NCI-H2227 (cell line): ENCODE measurements at regions not wholly inside any gene's neighbourhood (a gene's known extent, or its start where the extent isn't known, plus 50 kb on each side); places are given as distances from the start of the nearest gene placed in this dataset.
"Not testable (repeated sequence)": the region's sequence is repeated elsewhere in the genome, so short reads cannot be mapped to it uniquely, and the experiment has no call there.

ENCODE experiments used
- DNase-seq: peaks from one replicate; lab custom pipeline; 2025; ENCODE audit not compliant: unreplicated experiment; lab: John Stamatoyannopoulos, UW

DNA sequence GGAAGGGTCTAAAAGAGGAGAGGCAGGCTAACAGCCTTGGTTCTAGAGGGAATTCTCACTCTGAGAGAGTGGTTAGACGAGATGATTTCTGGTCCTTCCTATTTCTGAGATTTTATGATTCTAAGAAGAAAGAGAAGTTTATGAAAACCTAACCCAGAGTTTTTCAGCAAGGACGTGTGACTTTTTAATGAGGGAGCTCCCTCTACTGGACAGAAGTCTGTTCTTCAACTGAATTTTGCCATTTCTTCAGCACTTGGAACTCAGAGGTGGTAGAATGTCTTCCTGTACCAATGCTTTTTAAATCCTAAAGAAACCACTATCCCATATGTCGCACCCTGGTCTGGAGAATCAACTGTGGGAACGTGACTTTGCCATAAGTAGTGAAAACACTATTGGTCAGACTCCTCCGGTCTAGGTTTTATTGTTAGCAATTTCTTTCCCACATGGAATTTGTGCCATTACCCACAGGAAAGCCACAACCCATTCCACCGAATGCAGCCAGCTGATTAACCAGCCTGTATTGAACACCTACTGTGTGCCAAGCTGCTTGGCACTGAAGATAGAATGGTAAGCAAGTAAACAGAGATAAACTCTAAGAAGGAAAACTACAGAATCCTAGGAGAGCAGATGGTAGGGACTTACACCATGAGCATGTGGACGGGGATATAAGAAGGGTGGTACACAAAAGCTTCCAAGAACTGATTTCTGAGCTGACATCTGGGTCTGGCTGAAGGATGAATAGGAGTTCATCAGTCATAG lies 199.5 kb upstream of the LMCD1 start:
- no peak for DNase-seq

DNA sequence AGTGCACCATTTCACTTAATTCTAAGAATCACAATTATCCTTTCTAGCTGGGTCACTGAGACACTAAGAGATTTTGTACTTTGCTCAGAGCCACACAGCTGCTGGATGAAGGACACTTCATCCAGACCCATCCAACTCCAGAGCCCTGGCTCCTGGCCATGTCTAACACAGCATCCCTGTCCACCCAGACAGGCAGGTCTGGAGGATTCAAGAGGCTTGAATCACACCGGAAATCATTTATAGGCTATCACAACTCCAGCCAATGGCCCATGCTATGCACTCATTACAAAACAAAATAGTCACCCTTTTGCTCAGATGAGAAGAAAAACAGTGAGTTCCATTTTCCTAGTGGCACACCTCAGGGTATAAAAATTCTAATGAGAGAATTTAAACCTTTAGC lies 198.2 kb upstream of the LMCD1 start:
- no peak for DNase-seq

DNA sequence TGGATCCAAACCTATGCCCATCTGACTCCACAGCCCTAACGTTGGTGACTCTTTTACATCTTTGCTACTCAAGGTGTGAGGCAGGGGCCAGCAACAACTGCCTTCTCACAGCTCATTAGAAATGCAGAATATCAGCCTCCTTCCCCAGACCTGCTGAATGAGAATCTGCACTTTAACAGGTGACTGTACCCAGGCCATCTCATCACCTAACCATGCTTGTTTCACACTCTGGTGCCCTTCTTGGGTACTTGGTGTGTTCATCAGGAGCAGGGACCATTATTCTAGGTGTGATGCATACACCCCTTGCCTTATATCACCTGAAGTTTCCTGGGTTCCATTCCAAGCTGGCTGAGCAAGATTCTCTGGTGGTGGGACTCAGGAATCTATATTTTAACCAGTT lies 196.3 kb upstream of the LMCD1 start:
- DNase-seq: no peak

DNA sequence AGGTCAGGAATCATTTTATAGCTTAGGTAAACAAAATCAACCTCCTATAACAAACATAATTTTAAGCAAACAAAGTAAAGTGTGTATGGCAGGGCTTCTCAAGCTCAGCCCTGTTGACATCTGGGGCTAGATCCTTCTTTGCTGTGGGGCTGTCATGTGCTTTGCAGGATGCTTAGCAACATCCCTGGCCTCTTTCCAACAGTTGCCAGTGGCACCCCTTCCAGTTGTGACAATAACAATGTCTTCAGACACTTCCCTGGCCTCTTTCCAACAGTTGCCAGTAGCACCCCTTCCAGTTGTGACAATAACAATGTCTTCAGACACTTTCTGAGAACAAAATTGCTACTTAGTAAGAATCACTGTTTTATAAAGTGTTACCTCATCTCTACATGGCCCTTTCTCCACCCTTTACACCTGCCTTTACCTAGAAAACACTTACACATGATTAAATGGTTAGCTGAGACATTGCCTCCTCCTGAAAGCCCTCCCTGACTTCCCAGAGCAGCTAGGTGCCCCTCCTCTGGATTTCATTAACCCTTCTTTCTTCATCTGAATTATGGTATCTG lies 194.0 kb upstream of the LMCD1 start:
- no peak for DNase-seq

GRCh38 chr3:8311321-8311720 lies 190.3 kb upstream of the LMCD1 start:
- DNase-seq: no peak

GRCh38 chr3:8312685-8313084 lies 188.9 kb upstream of the LMCD1 start:
- DNase-seq: no peak

- no peak for DNase-seq
Measured at GRCh38 chr3:8313560-8314267, 187.9 kb upstream of the LMCD1 start.

- not testable (repeated sequence) for DNase-seq
Measured at GRCh38 chr3:8315526-8315925, 186.1 kb upstream of the LMCD1 start.

GRCh38 chr3:8317661-8318649 lies 183.7 kb upstream of the LMCD1 start:
- DNase-seq: no peak

GRCh38 chr3:8319935-8320634 lies 181.5 kb upstream of the LMCD1 start:
- DNase-seq: no peak

DNA sequence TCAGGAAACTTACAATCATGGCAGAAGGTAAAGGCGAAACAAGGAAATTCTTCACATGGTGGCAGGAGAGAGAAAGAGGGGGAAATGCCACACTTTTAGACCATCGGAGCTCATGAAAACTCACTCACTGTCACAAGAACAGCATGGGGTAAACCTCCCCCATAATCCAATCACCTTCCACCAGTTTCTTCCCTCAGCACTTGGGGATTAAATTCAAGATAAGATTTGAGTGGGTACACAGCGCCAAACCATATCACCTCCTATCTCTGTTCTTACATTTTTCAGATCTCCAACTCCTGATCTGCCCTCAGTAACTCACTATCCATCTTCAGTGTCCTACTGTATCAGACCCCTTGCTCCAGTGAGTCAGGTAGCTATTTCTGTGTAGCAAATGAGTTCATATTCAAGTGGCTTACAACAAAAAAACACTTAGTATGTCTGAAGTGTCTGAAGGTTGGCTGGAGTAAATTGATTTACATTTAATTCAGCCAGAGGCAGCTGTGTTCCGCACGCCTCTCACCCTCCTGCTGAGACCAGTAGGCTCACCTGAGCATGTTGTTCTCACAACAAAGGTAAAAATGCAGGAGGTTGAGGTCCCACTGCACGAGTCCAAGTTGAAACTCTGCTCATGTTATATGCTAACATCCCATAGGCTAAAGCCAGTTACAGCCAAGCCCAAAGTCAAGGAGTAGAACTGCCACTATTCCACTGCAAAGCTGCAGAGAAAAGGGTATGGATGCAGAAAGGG lies 180.7 kb upstream of the LMCD1 start:
- no peak for DNase-seq

DNA sequence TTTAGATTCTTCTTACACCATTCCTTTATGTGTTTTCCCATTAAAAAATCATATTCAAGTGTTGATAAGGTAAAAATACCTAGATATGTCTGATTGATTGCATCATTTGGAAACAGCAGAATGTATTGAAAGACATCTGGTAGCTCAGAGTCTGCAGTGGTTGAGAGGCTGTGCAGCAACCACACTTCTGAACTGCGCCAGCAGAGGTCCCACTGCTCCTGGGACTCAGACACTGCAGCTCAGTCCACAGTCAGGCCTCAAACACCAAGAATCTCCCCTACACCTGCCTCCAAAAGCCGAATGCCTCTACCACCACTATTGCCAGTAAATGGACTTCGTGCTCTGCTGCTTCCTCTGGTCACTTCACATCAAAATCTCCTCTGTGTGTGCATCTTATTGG lies 176.9 kb upstream of the LMCD1 start:
- DNase-seq: no peak

DNA sequence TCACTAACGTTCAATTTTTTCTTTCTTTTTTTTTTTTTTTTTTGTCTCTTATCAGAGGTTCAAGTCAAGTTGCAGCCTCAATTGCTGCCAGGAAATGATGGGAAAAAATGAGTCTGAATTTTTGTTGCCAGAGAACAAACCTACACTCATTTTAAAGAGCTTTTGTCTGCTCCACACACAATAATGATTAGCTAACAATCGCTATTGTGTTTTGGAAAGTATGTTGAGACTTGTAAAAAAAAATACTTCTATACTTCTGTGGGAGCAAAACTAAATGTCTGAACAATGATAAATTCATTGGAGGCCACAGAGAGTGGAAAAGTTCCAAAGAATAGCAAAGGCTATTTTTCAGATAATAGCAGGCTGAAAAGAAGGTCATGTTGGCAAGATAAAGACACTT lies 176.3 kb upstream of the LMCD1 start:
- no peak for DNase-seq

DNA sequence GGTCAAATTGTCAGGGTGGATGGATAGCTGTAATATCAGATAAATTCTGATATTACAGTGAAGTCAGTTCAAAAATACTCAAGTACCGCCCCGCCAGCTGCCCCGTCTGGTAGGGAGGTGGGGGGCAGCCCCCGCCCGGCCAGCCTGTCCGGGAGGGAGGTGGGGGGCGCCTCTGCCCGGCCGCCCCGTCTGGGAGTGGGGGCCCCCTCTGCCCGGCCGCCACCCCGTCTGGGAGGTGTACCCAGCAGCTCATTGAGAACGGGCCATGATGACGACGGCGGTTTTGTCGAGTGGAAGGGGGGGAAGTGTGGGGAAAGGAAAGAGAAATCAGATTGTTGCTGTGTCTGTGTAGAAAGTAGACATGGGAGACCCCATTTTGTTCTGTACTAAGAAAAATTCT lies 175.8 kb upstream of the LMCD1 start:
- not testable (repeated sequence) for DNase-seq

- no peak for DNase-seq
Measured at GRCh38 chr3:8327739-8328138, 173.9 kb upstream of the LMCD1 start.

DNA sequence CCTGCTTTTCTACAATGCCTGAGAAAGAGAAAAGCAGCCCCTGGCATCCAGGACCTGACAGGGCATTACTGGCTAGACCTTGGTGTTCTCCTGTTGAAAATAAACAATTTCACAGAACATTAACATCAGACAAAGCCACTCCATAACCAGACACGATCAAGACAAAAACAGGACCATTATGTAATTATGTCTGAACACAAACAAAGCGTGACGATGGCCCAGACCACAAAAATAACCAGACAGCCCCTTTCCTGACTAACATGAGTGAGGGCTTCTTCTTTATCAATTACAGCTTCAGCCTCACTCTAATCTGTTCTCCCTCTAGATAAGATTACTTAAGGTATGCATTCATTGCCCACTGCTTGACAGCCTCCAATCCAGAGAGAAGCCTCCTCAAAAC lies 172.7 kb upstream of the LMCD1 start:
- no peak for DNase-seq

DNA sequence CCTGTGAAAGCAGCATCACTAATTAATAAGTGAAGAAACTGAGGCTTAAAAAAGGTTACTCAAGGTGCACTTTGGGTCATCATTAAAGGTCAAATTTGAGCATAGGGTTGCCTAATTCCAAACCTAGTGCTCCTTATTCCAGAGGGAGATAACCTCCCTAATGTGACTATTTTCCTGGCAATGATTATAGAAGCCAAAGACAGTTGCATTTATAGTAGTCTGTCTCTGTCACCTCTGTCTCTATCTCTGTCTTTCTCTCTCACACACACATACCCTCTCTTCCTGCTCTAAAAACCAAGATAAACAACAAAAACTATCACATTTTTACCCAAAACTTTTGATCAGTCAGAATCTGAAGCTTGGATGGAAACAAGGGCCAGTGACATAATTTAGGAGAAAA lies 172.0 kb upstream of the LMCD1 start:
- DNase-seq: no peak

DNA sequence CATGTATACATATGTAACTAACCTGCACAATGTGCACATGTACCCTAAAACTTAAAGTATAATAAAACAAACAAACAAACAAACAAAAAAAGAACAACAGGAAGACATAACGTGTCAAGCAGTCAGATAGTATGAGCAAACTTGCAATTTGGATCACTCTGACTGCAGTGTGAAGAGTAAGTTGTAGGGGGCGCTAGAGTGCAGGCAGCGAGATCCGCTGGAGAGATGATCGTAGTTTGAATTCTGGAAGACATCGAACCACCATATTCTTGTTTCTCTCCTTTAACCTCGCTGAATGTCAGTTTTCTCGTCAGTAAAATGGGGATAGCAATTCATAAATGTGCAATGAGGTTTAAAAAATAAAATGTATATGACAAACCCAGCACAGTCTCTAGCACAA lies 165.2 kb upstream of the LMCD1 start:
- no peak for DNase-seq

- DNase-seq: no peak
Measured at GRCh38 chr3:8338424-8338823, 163.2 kb upstream of the LMCD1 start.

DNA sequence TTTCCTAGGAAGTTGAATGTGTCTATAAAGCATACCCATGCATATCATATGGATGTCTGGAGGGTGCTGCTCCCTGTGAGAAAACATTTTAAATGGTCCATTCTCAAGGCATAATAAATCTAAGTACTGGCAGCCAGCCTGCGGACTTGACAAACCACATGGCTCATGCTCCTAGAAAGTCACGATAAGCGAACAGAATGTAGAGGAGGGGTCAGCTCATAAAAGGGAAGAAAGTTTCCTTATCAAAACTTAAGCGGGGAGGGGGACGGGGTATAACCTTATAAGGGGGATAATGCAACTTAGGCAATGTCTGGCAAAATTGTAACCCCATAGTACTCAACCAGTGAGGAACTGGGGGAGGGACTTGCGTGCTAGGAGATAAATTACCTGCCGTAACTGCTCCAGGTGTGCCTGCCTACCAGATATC lies 159.8 kb upstream of the LMCD1 start:
- DNase-seq: no peak
